GM19467 (cell line): ENCODE measurements at regions not wholly inside any gene's neighbourhood (a gene's known extent, or its start where the extent isn't known, plus 50 kb on each side); places are given as distances from the start of the nearest gene placed in this dataset.

Experiments used
- ATAC-seq: cut with Tn5 transposase; IDR thresholded peaks from one replicate; pipeline ENCODE4 v1.9.1; 2021; ENCODE audit warnings: mild to moderate bottlenecking, moderate library complexity; ENCODE audit not compliant: unreplicated experiment

DNA sequence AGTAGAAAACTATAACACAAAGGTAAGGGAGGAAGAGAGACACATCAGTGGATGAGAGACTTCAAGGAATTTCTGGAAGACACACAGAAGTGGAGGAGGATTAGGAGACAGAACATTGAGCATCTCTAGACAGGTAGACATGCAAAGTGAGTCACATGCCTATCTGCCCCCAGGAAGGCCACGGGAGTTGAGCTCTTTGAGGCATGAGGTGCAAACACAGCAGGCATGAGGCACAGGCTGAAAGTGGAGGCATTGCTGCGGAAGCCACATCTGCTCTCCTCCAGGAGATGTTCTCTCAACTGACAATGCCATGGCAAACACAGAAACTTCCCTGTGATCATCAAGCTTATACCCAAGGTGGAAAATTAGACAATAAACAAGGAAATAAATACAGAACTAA lies 481.6 kb upstream of the MYT1L start:
- ATAC-seq: no peak

DNA sequence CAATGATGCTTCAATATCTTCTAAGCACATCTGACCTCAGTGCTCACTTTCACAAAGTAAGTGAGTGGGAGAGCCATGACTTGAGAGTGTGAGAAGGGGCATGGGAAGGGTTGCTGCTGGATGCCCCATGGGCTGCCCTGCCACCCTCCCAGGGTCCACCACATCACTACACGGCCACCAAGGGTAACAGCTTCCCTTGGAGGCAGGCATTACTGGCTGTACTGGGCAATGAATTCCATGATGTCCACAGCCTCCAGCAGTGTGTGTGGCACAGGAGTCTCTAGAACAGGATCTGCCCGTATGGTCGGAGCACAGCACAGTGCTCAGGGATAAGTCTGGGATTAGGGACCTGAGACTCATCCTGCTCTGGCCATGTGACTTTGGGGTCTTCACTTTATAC lies 481.0 kb upstream of the MYT1L start:
- no peak for ATAC-seq

DNA sequence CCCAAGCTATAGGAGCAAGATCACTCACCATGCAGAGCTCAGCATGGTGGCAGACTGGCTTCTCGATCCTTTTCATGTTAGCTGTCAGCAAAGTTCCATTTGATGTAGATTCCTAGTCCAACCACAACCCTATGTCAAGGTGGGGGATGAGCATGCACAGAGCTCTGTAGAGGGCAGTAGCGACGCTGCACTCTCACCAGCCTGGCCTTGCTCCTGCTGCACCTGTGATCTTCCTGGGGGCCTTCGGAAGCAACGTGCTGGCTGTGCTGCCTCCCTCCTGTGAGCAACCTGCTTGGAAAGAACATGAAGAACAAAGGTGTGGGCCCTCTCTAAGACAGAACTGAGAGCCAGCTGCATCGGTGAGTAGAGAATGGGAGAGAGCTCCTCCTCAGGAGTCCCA lies 479.4 kb upstream of the MYT1L start:
- no peak for ATAC-seq

DNA sequence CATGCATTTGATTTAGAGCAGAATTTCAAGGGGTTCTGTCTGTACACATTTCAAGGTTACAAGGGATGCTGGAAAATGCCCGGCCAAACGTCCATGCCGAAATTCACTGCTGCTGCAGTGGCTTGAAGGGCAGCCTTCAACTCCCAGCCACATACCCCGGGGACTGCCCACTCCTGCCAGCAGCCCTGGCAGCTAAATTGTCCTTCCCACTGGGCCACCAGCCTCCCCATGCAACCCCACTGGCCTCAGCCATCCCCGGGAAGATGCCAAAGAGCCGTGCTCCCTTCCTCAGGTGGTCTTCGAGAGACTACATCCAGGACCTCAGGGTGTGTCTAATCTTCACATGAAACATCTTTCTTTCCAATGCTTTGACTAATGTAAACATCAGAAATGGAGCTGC lies 478.7 kb upstream of the MYT1L start:
- ATAC-seq: no peak

DNA sequence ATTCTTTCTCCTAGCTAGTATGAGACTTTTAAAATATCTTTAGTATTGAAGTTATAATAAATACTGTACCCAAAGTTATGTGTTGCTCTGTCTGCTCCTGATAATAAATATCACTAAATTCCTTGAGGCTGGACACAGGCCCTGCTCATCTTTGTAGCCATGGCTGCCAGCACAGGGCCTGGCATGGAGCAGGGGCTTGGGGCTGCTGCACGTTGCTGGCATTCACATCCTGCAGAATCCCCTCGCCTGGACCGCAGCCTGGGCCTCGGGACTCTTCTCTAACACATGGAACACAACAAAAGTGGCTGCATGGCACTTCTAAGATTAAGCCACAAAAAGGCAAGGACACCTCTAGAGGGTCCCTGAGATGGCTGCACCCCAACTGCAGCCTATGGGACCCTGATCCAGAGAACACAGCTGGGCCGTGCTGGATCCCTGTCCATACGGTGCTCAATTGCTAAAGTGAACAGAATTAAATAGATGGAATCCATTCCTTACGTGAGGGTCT lies 477.5 kb upstream of the MYT1L start:
- ATAC-seq: no peak

DNA sequence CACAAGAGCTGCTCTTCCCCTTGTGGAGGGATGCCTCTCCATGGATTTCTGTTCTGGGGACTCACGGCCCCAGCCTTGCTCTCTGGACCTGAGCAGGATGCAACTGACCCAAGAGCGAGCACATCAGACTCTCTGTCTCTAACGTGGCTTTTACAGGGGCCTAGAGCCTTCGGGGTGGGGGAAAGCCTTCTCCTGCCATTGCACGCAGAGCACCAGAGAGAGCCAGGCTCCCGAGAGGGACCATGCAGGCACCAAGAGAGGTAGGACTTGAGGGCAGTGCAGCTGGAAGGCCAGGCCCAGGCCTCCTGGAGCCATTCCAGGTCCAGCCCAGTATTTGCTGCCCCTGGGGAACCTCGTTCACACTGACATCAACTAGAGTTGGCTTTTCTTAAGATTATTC lies 475.6 kb upstream of the MYT1L start:
- no peak for ATAC-seq

DNA sequence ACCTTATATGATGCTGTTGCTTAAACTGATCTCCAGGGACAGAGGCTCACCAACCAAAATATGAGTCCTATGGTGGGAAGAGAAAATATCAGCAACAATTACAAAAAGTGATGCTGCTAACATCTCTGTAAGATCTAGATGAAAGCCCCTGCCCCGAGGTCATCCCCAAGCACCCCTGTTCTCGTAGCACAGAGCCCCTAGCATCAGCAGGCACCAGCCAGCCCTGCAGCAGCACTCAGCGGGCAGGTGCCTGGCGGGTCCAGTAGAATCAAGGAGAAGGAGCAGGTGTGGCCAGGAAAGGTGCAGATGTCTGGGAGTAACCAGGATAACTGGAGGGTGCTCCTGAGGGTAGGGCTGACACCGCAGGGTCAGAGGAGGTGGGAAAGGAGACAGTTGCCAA lies 474.2 kb upstream of the MYT1L start:
- no peak for ATAC-seq

DNA sequence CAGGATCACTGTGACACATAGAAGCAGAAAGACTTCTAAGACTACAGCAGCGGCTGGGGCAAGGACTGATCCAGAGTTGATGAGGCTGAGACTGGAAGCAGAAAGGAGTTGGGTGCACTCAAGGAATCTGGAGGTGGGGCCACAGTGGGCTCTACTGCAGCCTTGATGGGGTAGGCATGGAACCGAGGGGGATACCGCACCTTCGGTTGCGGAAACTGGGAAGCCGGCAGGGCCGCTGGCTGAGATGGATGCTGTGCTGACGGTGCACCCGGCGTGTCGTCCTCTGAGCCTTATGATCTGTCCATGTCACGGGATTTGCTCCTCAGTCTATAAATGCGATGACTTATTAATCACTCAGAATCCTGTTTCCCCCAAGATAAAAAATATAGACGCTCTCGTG lies 473.5 kb upstream of the MYT1L start:
- no peak for ATAC-seq

DNA sequence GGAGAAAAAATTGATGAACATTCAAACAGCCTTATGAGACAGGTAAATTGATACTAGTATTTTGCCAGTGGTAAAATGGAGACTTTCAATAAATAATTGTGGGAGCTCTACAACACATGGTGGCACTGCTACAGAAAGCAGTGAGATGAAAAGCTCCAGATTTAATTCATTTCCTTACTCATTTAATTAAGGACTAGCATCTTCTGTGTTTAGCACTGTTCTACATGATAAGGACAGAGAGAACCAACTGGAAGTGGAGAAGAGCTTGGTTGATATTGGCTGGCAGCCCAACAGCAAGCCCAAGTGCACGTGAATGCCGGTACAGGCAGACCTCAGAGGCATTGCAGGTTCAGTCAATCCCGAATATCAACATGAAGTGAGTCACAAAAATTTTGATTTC lies 470.4 kb upstream of the MYT1L start:
- no peak for ATAC-seq

DNA sequence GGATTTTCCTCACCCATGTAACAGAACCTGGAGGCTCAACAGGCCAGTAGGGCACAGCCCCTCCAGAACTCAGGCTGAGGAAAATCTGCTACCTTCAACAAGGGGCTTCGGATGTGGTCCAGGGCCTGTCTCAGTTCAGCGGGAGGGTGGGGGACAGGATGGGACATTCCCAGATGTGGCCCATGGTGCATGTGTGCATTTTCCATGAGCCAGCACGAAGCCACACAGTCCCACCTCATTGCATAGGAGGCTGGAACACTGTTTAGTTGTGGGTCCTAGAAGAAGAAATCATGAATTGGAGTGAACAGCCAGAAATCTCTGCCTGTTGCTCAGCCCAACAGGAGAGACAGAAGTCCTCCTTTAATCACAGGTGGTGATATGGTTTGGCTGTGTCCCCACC lies 469.6 kb upstream of the MYT1L start:
- ATAC-seq: no peak

DNA sequence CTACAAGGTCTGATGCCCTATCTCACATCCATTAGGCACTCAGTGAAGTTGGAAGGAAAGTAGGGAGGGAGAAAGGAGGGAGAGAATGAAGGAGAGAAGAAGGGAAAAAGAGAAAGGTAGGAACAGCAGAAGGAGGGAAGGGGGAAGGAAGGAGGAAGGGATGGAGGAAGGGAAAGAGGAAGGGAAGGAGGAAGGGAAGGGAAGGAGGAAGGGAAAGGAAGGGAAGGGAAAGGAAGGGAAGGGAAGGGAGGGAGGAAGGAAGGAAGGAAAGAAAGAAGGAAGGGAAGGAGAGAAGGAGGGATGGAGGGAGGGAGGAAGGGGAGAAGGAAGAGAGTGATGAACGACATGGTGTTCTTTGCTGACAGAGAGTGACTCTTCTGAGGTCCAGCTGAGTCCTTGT lies 468.9 kb upstream of the MYT1L start:
- ATAC-seq: no peak

DNA sequence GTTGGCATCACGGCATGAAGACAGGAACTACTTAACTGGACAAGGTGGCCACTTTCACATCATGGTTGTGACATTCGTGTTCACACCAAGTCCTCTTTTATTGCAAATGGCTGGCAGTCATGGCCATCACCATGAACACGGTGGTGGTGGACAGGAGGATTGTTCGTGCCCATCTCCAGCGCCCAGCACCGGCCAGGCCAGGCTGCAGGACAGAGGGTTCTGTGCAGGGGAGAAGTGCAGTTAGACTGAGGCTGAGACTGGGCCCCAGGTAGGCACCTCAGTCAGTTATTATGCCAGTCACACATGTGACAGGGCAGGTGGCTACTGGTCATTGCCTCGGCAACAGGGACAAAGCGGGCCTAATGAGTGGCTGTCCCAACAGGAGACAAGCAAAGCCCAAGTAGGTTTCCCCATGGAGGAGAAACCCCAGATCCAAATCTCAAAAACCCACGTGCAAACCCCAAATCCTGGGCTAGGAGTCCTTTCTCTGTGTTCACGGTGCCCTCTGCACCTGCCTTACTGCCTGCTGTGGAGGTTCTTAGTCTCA lies 468.1 kb upstream of the MYT1L start:
- ATAC-seq: no peak

DNA sequence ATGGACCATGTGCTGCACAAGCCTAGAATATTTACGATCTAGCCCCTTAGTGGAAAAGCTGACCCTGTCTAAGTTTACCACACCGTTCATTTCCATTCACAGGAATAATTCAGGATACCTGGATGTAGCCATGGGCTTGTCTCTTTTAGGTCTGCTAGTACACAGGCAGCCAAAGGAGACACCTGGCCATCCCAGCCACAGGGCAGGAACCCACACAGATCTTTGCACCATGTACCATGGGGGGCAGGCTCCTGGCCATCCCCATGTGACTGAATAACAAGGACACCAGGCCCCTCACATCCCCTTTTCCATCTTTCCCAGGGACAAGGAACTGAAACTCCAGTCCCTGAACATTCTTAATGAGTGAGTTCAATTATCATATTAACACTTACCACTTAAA lies 467.3 kb upstream of the MYT1L start:
- no peak for ATAC-seq

DNA sequence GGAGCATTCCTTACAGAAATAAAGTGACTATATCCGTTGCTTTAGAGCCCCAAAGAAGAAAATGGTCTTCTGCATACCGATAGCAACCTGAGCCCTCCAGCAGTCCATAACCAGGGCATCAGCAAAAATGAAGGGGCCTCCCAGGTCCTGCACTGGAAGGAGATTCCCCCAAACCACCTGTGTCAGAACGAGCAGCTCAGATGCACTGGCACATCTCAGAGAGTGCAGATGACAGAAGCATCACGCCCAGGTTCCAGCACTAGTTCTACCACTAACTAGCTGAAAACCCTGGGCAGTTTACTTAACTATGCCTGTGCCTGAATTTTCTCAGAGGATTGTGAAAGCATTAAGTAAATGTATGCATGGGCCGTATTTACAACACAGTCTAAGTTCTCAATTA lies 466.7 kb upstream of the MYT1L start:
- ATAC-seq: no peak

DNA sequence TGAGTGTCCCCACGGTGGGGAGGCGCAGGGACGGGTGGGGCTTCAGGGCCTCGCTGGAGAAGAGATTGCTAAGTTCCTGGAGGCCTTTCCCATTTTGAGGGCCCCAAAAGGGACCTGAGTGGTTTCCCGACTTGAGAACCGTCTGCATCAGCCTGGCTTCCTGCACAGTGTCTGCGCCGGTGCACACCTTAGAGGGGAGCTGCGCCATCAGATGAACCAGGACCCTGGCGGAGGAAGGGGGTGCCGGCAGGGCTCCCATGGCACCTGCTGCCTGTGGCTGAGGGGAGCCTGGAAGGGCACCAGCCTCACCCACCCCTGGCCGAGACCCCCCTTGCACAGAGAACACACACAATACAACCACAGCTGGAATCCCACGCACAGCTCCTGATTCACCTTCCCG lies 465.1 kb upstream of the MYT1L start:
- no peak for ATAC-seq

DNA sequence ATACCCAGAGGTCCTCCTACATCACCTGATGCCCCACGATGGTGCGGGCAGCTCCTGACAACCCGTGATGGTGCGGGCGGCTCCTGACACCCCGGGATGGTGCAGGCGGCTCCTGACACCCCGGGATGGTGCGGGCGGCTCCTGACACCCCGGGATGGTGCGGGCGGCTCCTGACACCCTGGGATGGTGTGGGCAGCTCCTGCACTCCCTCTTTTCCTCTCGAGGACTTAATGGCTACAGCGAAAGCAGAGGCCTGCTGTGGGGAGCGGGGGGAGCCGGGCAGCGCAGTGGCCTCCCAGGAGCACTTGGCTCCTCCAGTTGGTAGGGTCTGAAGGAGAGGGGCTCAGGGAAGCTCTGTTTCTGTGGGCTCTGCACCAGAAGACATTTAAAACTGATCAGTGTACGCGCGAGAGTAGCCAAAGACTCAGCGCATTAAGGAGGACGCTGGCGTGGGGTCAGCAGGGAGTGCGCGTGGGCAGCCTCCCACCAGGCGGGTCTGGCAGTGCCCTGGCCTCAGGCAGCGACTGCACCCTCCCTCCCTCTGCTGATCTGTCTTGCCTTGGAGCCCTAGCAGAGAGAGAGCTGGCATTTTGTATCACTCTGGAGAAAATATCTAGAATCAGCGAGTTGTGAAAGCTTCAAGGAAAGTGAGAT lies 464.5 kb upstream of the MYT1L start:
- no peak for ATAC-seq

DNA sequence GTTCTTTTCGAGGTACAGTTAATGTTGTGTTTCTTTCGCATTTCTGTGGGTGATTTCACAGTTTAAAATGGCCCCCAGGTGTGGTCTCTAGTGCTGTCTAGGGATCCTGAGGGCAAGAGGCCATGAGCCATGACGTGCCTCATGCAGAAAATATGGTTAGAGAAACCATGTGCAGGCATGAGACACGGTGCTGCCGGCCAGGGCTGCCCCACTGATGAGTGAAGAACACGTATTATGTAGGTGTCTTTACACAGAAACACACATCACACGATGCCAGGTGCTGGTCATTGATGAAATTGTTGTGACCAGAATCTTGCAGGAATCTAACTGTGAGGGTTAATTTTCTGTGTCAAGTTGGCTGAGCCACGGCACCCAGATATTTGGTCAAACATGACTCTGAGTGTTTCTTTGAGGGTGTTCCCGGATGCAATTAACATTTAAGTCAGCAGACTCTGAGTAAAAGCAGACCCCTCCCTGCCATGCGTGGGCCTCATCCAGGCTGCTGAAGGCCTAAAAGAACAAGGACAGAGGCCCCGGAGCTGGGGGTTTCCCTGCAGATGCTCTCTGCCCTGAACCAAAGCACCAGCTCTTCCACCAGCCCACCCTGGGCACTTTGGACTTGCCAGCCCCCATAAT lies 463.0 kb upstream of the MYT1L start:
- no peak for ATAC-seq

DNA sequence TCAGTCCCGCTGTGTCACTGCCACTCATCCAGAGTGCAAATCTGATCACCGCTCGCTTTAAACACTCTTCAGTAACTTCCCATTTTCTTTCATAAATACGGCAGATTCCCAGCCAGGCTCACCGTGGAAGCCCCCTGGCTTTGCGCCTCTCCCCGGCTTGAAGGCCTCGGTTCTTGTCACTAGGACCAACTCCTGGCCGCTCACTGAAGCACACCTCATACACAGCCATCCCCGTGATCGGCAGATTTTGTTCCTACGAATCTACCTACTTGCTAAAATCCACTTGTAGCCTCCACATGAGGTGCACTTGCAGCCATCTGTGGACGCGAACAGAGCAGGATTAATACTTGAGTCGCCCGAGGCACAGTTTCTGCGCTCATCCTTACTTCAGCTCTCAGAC lies 462.4 kb upstream of the MYT1L start:
- ATAC-seq: no peak

DNA sequence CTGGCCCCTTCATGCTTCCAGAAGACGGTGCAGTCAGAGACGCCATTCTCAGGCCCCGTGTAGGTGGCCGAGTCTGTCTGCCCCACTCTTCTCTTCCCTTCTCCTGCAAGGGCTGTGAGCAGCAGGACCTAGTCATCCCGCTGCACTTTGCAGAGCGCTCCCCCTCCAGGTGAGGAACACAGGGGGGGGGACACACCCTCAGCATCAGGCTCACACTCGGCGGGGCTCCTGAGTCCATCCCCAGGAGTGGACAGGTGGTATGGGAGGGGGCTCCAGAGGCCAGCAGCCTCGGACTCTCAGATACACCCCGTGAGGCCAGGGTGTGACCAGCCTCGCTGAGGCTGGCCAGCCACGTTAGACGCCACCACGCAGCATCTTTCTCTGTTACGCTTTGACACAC lies 460.5 kb upstream of the MYT1L start:
- no peak for ATAC-seq

DNA sequence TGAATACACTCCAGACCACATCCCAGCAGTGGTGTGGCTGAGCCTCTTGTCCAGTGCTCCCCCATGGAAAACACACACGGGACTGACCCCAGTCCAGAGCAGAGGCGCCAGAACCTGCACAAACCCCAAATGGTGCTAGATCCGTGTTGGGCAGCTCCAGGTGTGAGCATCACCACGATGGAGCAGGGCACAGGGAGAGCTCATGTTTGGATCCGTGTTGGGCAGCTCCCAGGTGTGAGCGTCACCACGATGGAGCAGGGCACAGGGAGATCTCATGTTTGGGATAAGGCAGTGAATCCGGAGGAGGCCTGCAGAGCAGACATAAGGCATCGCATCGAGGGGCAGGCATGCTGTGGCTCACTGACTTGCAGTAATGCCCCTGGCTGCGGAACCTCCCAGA lies 460.0 kb upstream of the MYT1L start:
- no peak for ATAC-seq

DNA sequence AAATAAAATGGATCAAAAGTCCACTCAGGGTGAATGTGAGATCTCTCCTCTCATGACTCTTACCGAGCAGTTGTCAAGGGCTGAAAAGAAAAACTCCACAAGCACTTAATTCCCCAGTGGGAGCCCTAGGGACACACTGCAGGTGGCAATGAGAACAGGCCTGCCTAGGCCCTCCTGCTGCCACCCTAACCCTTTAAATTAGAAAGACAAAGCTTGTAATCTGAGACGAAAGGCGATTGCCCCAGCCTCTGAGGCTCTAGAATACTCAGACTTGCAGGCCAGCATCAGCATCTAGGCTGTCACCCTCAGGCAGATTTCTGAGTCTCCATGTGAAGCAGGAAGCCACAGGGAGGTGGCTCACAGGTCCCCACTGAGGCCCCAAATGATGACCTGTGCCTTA lies 457.0 kb upstream of the MYT1L start:
- ATAC-seq: no peak

DNA sequence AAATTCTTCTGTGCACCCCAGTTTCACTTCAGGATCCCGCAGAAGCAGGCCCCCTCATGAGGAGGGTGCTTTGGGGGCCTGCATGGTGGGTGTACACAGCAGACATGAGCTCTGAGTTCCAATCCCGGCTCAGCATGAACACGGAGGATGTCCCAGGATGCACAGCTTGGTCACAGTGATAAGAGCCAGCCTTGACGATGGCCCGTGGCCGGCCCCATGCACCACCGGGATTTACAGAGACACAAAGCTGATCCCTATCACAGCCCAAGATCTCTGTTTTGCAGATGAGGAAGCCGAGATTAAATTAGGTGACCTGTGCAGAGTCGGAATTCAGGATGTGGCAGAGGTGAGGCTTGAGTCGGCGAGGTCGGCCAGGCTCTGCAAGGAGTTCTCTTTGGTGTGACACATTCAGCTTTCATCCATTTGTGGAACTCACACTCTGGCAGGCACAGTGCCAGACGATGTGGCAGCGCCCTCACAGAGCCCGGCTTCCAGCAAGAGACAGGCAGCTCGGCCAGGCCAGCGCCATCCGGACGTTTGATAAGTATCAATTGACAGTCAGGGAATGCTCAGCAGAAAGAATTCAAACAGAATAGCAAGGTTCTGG lies 456.3 kb upstream of the MYT1L start:
- ATAC-seq: no peak
